ENCODE measurements at regions not wholly inside any gene's neighbourhood (a gene's known extent, or its start where the extent isn't known, plus 50 kb on each side); places are given as distances from the start of the nearest gene placed in this dataset.
A peak's percentile ranks its signal among the peaks of the same experiment; 100 is the strongest.

DNA sequence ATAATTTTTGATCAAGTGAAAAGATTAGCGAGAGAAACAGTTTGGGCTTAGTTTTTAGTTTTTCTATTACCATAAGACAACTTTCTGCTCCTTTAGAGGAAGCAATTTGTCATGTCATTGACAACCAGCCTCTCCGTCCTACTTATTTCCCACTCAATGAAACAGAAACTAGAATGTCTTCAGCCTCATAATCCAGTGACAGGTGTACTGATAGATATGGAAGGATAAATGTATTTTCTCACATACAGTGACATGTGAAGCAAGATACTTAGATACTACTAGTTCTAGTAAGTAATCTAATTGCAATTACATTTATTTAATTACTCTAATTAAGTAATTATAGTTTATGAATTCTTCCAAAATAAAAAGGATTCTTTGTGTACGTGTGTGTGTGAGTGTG, 429.7 kb downstream of the CDH10 start:
- ChIA-PET POLR2A (no interaction called here), CTCF (no interaction called here)
- TF ChIP-seq, protein P1, sequence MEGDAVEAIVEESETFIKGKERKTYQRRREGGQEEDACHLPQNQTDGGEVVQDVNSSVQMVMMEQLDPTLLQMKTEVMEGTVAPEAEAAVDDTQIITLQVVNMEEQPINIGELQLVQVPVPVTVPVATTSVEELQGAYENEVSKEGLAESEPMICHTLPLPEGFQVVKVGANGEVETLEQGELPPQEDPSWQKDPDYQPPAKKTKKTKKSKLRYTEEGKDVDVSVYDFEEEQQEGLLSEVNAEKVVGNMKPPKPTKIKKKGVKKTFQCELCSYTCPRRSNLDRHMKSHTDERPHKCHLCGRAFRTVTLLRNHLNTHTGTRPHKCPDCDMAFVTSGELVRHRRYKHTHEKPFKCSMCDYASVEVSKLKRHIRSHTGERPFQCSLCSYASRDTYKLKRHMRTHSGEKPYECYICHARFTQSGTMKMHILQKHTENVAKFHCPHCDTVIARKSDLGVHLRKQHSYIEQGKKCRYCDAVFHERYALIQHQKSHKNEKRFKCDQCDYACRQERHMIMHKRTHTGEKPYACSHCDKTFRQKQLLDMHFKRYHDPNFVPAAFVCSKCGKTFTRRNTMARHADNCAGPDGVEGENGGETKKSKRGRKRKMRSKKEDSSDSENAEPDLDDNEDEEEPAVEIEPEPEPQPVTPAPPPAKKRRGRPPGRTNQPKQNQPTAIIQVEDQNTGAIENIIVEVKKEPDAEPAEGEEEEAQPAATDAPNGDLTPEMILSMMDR (IDR thresholded peaks at IDR 0.05; ENCODE audit: insufficient read depth in 1 of 2, low read depth in 1 of 2, low read length in 1 of 2, severe bottlenecking in 1 of 2, unreplicated experiment in 1 of 2) = no peak
- Histone ChIP-seq H3K4me3 (ENCODE audit: low read depth, low read length) (no peak overlapping the region), H3K9me3 (no peaks in the 10 kb centered on the region), H3K27me3 (replicated peaks; ENCODE audit: control insufficient read depth, insufficient read depth, low read length) (no peaks in the 10 kb centered on the region), H3K4me1 (no peaks in the 10 kb centered on the region), H3K36me3 (ENCODE audit: control insufficient read depth, insufficient read depth, low read length) (no peaks in the 10 kb centered on the region)
- H3K9me3 Mint-ChIP-seq (ENCODE audit: unreplicated experiment) = no peaks in the 10 kb centered on the region
- no peaks in the 10 kb centered on the region for H3K4me1 Mint-ChIP-seq (ENCODE audit: low read depth, unreplicated experiment)
- peaks cover 4% of the 10 kb centered on the region for H3K36me3 Mint-ChIP-seq (ENCODE audit: insufficient read depth, unreplicated experiment)
- BruUV-seq (replicated peaks) = no TSS peak
- no peak overlapping the region for H3K4me3 Mint-ChIP-seq (ENCODE audit: unreplicated experiment)
- intact Hi-C loops (cut with micrococcal nuclease; ENCODE audit: unreplicated experiment) = no loop called here
- no peaks in the 10 kb centered on the region for H3K27me3 Mint-ChIP-seq (ENCODE audit: insufficient read depth, unreplicated experiment)
- H3K27ac Mint-ChIP-seq (ENCODE audit: unreplicated experiment) = no peak overlapping the region
- DNase-seq = no peak

DNA sequence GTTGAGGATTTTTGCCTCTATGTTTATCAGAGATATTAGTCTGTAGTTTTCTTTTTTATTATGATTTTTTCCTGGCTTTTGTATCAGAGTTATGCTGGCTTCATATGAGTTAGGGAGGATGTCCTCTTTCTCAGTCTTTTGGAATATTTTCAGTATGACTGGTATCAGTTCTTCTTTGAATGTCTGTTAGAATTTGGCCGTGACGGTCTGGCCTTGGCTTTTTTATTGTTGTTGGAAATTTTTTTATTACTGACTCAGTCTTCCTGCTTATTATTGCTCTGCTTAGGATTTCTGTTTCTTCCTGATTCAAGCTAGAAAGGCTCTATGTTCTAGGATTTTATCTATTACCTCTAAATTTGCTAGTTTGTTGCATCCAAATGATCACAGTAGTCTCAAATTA, 421.9 kb downstream of the CDH10 start:
- no TSS peak for BruUV-seq (replicated peaks)
- POLR2A ChIA-PET = no interaction called here
- Mint-ChIP-seq H3K36me3 (ENCODE audit: insufficient read depth, unreplicated experiment) (peaks cover 4% of the 10 kb centered on the region), H3K4me3 (ENCODE audit: unreplicated experiment) (no peak overlapping the region), H3K27ac (ENCODE audit: unreplicated experiment) (no peak overlapping the region), H3K27me3 (ENCODE audit: insufficient read depth, unreplicated experiment) (no peaks in the 10 kb centered on the region), H3K4me1 (ENCODE audit: low read depth, unreplicated experiment) (no peaks in the 10 kb centered on the region), H3K9me3 (ENCODE audit: unreplicated experiment) (no peaks in the 10 kb centered on the region)
- H3K9me3 ChIP-seq = no peaks in the 10 kb centered on the region
- TF ChIP-seq, protein P1 (IDR thresholded peaks at IDR 0.05; ENCODE audit: insufficient read depth in 1 of 2, low read depth in 1 of 2, low read length in 1 of 2, severe bottlenecking in 1 of 2, unreplicated experiment in 1 of 2) = no peak
- DNase-seq = no peak
- CTCF ChIA-PET = no interaction called here
- H3K36me3 ChIP-seq (ENCODE audit: control insufficient read depth, insufficient read depth, low read length) = no peaks in the 10 kb centered on the region
- intact Hi-C loops (cut with micrococcal nuclease; ENCODE audit: unreplicated experiment) = no loop called here
- no peaks in the 10 kb centered on the region for H3K27me3 ChIP-seq (replicated peaks; ENCODE audit: control insufficient read depth, insufficient read depth, low read length)
- H3K4me1 ChIP-seq = peaks cover 9% of the 10 kb centered on the region
- H3K4me3 ChIP-seq (ENCODE audit: low read depth, low read length) = no peak overlapping the region

DNA sequence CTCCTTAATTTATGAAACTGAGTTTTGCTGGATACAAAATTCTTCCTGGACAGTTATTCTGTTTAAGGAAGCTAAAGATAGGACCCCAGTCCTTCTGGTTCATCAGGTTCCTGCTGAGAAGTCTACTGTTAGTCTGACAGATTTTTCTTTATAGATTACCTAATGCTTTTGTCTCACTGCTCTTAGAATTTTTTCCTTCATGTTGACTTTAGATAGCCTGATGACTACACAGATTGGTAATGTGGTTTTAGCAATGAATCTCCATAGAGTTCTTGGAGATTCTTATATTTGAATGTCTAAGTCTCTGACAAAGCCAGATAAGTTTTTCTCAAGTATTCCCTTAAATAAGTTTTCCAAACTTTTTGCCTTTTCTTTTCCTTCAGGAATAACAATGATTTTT, 419.7 kb downstream of the CDH10 start:
- POLR2A ChIA-PET = no interaction called here
- Histone ChIP-seq H3K27me3 (replicated peaks; ENCODE audit: control insufficient read depth, insufficient read depth, low read length) (no peaks in the 10 kb centered on the region), H3K4me1 (peaks cover 9% of the 10 kb centered on the region), H3K36me3 (ENCODE audit: control insufficient read depth, insufficient read depth, low read length) (no peaks in the 10 kb centered on the region), H3K4me3 (ENCODE audit: low read depth, low read length) (no peak overlapping the region), H3K9me3 (no peaks in the 10 kb centered on the region)
- peak in 1 of 2 experiments; percentile 32 for DNase-seq
- Mint-ChIP-seq H3K4me1 (ENCODE audit: low read depth, unreplicated experiment) (no peaks in the 10 kb centered on the region), H3K36me3 (ENCODE audit: insufficient read depth, unreplicated experiment) (no peaks in the 10 kb centered on the region), H3K9me3 (ENCODE audit: unreplicated experiment) (no peaks in the 10 kb centered on the region), H3K4me3 (ENCODE audit: unreplicated experiment) (no peak overlapping the region), H3K27ac (ENCODE audit: unreplicated experiment) (no peak overlapping the region), H3K27me3 (ENCODE audit: insufficient read depth, unreplicated experiment) (no peaks in the 10 kb centered on the region)
- BruUV-seq (replicated peaks) = no TSS peak
- TF ChIP-seq, protein P1 (IDR thresholded peaks at IDR 0.05; ENCODE audit: insufficient read depth in 1 of 2, low read depth in 1 of 2, low read length in 1 of 2, severe bottlenecking in 1 of 2, unreplicated experiment in 1 of 2) = no peak
- intact Hi-C loops (cut with micrococcal nuclease; ENCODE audit: unreplicated experiment) = no loop called here
- CTCF ChIA-PET = no interaction called here

All from Caco-2 (cell line).